Breast epithelium (tissue), 4 donors: ENCODE measurements at regions not wholly inside any gene's neighbourhood (a gene's known extent, or its start where the extent isn't known, plus 50 kb on each side); places are given as distances from the start of the nearest gene placed in this dataset.

ENCODE experiments used
- DNase-seq, 2 donors: peaks; one replicate each; pipeline ENCODE4 v3.0.0-alpha.2; 2019; ENCODE audit warnings: low spot score in 2 of 2
- H3K27ac ChIP-seq, 2 donors: fragments of 200-600 bp; sonication (generic) in 1 of 2; one replicate each; pipeline ENCODE4 v1.5.1; 2016 to 2019; ENCODE audit warnings: mild to moderate bottlenecking in 1 of 2
- H3K27me3 ChIP-seq, 2 donors: fragments of 200-600 bp; sonication (generic) in 1 of 2; one replicate each; pipeline versions ENCODE4 v1.5.1 to v1.6.0; 2017 to 2019; ENCODE audit warnings: control low read depth in 1 of 2, mild to moderate bottlenecking in 1 of 2
- H3K36me3 ChIP-seq: fragments of 200-600 bp; one replicate; pipeline ENCODE4 v1.5.1; 2019
- H3K4me1 ChIP-seq, 2 donors: fragments of 200-600 bp; sonication (generic); one replicate each; pipeline ENCODE4 v1.5.1; 2016 to 2019; ENCODE audit warnings: control low read depth in 1 of 2
- H3K4me3 ChIP-seq, 3 donors: fragments of 200-600 bp; sonication (generic); 1 replicate in 2 of 3; 2 replicates in 1 of 3; pipeline ENCODE4 v1.5.1; 2016 to 2019; ENCODE audit warnings: mild to moderate bottlenecking in 3 of 3, moderate library complexity in 2 of 3
- H3K9me3 ChIP-seq, 2 donors: fragments of 200-600 bp; sonication (generic) in 1 of 2; one replicate each; pipeline ENCODE4 v1.5.1; 2016 to 2019; ENCODE audit warnings: control low read depth in 1 of 2
- POLR2A ChIP-seq: fragments of 450-650 bp; IDR thresholded peaks from one replicate; pipeline ENCODE4 v1.6.1; 2016; ENCODE audit warnings: antibody characterized with exemption, mild to moderate bottlenecking, moderate library complexity
- POLR2AphosphoS5 ChIP-seq, 3 donors: sonication (generic); formaldehyde crosslinking; IDR thresholded peaks; one replicate each; pipeline ENCODE4 v1.6.1; 2017; ENCODE audit warnings: antibody characterized with exemption in 3 of 3
- intact Hi-C: fragments of 100-400 bp; cut with DNase I; formaldehyde crosslinking; loops from one replicate; pipeline ENCODE4 v1.15.1; 2023; ENCODE audit warnings: low total_unique reads
- TF ChIP-seq, protein P1 (sequence below), 3 donors: fragments of 450-650 bp; IDR thresholded peaks; one replicate each; pipeline ENCODE4 v1.5.1; 2016 to 2017; ENCODE audit warnings: antibody characterized with exemption in 3 of 3, mild to moderate bottlenecking in 3 of 3, moderate library complexity in 3 of 3

DNA sequence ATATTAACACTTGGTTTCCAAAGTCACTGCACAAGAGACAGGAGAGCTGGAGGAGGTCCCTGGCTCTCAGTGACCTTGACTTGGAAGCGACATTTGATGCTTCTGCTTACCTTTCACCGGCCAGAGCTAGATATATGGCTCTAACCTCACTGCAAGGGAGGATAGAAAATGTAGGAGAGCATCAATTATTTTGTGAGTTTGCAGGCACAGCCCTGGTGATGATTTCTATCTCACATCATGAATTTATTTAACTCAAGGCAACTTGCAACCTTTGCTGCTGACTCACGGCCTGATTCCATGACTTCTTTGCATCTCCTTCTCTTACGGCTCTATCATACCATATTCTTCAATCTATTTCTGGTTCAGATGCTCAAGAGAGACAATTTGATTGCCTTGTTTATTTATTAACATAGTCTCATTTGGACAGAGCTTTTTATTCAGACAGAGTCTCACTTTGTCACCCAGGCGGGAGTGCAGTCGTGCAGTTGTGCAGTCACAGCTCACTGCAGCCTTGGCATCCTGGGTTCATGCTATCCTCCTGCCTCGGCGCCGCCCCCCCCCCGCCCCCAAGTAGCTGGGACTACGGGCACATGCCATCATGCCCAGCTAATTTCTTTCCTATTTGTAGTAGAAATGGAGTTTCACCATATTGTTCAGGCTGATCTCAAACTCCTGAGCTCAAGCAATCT lies 196.0 kb downstream of the REEP3 start:
- Histone ChIP-seq H3K9me3 (no peaks in the 10 kb centered on the region), H3K4me1 (peaks cover 0 to 14% of the 10 kb centered on the region in 2 donors), H3K36me3 (no peaks in the 10 kb centered on the region), H3K4me3 (no peak overlapping the region), H3K27ac (peak overlapping the region in 1 of 2 donors; percentile 66), H3K27me3 (no peaks in the 10 kb centered on the region)
- TF ChIP-seq POLR2AphosphoS5 (IDR thresholded peaks at IDR 0.05), result no peak
- no peak for TF ChIP-seq POLR2A
- TF ChIP-seq, protein P1, sequence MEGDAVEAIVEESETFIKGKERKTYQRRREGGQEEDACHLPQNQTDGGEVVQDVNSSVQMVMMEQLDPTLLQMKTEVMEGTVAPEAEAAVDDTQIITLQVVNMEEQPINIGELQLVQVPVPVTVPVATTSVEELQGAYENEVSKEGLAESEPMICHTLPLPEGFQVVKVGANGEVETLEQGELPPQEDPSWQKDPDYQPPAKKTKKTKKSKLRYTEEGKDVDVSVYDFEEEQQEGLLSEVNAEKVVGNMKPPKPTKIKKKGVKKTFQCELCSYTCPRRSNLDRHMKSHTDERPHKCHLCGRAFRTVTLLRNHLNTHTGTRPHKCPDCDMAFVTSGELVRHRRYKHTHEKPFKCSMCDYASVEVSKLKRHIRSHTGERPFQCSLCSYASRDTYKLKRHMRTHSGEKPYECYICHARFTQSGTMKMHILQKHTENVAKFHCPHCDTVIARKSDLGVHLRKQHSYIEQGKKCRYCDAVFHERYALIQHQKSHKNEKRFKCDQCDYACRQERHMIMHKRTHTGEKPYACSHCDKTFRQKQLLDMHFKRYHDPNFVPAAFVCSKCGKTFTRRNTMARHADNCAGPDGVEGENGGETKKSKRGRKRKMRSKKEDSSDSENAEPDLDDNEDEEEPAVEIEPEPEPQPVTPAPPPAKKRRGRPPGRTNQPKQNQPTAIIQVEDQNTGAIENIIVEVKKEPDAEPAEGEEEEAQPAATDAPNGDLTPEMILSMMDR (IDR thresholded peaks at IDR 0.05), result no peak
- intact Hi-C loops, result no loop called here
- DNase-seq, result no peak

DNA sequence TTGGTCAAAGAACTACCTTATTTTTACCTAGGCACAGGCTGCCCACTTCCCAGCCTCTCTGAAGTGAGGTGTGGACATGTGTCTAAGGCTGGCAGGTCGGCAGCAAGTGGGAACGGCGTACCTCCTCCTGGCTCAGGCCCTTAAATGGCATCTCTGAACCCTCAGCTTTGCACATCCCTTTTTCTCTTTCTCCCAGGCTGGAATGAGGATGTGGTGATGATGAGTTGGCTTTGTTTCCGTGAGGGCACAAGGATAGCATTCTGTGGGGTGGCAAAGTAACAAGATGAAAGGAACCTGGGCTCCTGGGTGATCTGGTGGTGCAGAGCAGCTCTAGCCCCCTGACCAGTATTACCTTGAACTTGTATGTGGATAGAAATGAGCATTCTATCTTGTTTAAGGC lies 196.8 kb downstream of the REEP3 start:
- intact Hi-C loops, result no loop called here
- TF ChIP-seq POLR2AphosphoS5 (IDR thresholded peaks at IDR 0.05) (peak in 1 of 3 donors; percentile 50), POLR2A (no peak)
- no peaks in the 10 kb centered on the region for H3K9me3 ChIP-seq

DNA sequence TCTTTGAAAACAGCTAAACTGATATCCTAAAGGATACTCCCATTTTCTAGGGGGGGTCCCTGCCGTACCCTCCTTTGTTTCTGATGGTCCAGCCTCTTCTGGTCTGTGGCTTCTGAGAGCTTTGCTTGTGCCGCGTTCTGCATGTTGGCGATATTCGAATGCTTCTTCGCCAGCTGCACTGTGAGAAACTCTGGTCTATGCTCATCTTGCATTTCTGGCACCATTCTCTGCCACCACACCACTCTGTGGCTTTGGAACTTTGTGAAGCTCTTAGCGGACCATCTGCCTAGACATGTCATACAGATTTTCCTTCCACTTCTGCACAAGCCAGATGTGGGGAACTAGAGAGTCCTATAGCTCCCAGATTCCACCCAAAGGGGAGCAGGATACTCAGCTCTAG lies 197.2 kb downstream of the REEP3 start:
- peak overlapping the region; percentile 56 to 66 for H3K27ac ChIP-seq
- DNase-seq, result no peak
- no peak overlapping the region for H3K4me3 ChIP-seq
- no peaks in the 10 kb centered on the region for H3K9me3 ChIP-seq
- TF ChIP-seq POLR2A, result no peak
- no peak for TF ChIP-seq POLR2AphosphoS5 (IDR thresholded peaks at IDR 0.05)
- TF ChIP-seq, protein P1 (IDR thresholded peaks at IDR 0.05), result no peak
- no peaks in the 10 kb centered on the region for H3K36me3 ChIP-seq
- no peaks in the 10 kb centered on the region for H3K27me3 ChIP-seq
- peaks cover 0 to 8% of the 10 kb centered on the region in 2 donors for H3K4me1 ChIP-seq
- intact Hi-C loops, result no loop called here

More for the DNA sequence above, 196.8 kb downstream of the REEP3 start:
- Histone ChIP-seq H3K27me3 (no peaks in the 10 kb centered on the region), H3K4me3 (no peak overlapping the region), H3K4me1 (peaks cover 0 to 8% of the 10 kb centered on the region in 2 donors), H3K36me3 (no peaks in the 10 kb centered on the region), H3K27ac (peak overlapping the region; percentile 56 to 66)
- peak in 1 of 2 donors; percentile 69 for DNase-seq

DNA sequence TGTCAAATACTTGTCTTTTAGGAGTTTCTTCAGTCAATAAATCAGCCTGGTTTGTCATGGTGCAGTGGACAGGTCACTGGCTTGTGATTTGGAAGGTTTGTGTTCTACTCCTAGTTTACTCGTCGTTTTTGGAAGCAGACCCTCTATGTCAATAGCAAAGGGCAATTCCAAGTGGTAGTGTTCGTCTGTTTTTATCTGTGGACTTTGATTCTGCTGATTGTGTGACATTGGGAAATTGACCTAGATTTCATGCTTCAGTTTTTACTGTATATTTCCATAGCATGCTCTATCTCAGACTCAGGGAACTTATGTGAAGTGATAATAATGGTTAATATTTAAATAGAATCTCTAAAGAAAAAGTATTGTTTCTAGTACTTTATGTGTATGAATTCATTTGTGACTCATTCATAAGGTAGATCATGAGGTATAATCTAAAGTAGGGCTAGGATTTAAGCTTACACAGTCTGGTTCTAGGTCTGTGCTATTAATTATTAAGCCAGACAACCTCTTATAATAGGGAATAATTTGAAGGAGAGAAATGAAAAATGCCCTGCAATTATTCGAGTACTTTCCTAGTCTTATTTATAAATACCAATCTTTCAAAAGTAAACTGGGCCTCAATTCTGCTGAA lies 198.1 kb downstream of the REEP3 start:
- DNase-seq, result no peak
- Histone ChIP-seq H3K36me3 (no peaks in the 10 kb centered on the region), H3K4me1 (peaks cover 0 to 8% of the 10 kb centered on the region in 2 donors), H3K27me3 (no peaks in the 10 kb centered on the region), H3K9me3 (no peaks in the 10 kb centered on the region), H3K4me3 (no peak overlapping the region), H3K27ac (peak overlapping the region in 1 of 2 donors; percentile 66)
- TF ChIP-seq POLR2A, result no peak
- TF ChIP-seq POLR2AphosphoS5 (IDR thresholded peaks at IDR 0.05), result no peak
- TF ChIP-seq, protein P1 (IDR thresholded peaks at IDR 0.05), result no peak
- intact Hi-C loops, result no loop called here

DNA sequence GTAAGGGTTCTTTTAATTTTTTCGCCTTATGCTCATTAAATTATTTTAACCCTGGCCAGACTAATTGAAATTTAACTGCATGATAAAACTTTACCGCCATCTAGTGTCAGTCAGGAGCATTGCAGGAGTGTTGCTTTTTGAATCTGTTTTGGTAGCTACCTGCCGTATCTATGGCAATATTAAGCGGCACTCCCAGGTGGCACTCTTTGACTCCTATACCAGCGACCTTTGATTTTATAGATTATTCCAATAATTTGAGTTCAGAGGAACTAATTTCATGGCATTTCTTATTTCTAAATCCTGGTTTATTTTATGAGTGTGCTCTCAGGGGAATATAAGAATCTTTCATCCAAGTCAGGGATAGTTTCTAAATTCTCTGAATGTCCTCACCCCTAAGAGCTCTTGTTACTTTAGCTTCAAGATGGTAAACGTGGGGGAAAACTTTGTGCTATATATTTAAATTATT lies 198.9 kb downstream of the REEP3 start:
- H3K4me1 ChIP-seq, result peaks cover 0 to 8% of the 10 kb centered on the region in 2 donors
- H3K4me3 ChIP-seq, result no peak overlapping the region
- H3K36me3 ChIP-seq, result no peaks in the 10 kb centered on the region
- peak overlapping the region in 1 of 2 donors; percentile 51 for H3K27ac ChIP-seq
- intact Hi-C loops, result no loop called here
- peak in 1 of 2 donors; percentile 59 for DNase-seq
- H3K9me3 ChIP-seq, result no peaks in the 10 kb centered on the region
- no peaks in the 10 kb centered on the region for H3K27me3 ChIP-seq
- TF ChIP-seq, protein P1 (IDR thresholded peaks at IDR 0.05), result peak; percentile 93 to 97 (median 97)
- TF ChIP-seq POLR2A, result no peak
- TF ChIP-seq POLR2AphosphoS5 (IDR thresholded peaks at IDR 0.05), result peak in 1 of 3 donors; percentile 38
